ENCODE measurements at regions not wholly inside any gene's neighbourhood (a gene's known extent, or its start where the extent isn't known, plus 50 kb on each side); places are given as distances from the start of the nearest gene placed in this dataset.
"Not testable (repeated sequence)": the region's sequence is repeated elsewhere in the genome, so short reads cannot be mapped to it uniquely, and the experiment has no call there.

DNA sequence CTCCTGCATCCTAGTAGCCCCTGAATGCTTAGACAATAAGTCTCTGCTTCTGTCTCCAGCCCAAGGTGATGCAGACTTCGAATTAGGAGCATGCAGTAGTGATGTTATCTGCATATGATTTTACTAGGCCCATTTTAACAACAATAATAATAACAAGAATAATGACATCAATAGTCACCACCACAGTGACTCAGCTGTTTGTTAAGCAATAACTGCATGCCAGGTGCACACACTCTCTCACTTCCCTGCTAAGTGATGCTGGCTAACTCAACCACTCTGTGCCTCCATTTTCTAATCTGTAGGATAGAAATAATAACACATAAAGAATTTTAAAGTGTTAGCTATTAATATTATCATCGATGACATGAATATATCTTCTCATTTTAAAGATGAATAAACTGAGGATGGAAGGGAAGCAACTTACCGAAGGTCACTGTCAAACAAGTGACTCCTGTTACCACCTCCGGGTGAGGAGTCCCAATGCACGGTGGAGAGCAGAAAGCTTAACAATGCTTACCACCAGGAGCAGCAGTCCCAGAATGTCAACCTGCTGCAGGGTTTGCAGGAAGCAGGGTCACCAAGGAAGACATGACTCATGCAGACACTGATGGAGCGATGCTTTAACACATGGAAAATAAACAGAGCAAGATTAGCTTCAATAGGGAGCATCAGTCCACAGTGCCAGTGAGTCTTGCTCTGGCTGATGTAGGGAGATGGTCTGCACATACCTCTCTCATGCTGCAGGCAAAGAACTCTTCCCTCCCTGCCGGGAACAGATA, 290.2 kb downstream of the SPATA17 start:
- no peak for DNase-seq

DNA sequence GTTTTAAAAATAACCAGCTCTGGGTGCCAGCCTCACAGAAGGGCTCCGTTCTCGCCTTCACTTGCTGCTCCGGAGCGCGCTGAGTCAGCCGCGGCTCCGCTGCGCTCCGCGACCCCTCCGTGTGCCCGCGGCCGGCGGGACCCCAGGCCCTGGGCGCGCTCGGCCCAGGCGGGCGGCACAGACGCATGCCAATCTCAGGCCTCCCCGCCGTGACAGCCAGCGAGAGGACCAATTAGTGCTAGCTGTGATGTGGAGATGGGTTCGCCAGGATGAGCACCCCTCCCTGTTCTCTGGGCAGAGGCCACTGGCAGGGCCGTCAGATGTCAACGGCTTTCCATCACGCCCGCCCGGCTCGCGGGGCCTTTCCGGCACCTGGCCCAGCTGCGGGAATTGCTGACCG, 293.8 kb downstream of the SPATA17 start:
- DNase-seq: no peak

DNA sequence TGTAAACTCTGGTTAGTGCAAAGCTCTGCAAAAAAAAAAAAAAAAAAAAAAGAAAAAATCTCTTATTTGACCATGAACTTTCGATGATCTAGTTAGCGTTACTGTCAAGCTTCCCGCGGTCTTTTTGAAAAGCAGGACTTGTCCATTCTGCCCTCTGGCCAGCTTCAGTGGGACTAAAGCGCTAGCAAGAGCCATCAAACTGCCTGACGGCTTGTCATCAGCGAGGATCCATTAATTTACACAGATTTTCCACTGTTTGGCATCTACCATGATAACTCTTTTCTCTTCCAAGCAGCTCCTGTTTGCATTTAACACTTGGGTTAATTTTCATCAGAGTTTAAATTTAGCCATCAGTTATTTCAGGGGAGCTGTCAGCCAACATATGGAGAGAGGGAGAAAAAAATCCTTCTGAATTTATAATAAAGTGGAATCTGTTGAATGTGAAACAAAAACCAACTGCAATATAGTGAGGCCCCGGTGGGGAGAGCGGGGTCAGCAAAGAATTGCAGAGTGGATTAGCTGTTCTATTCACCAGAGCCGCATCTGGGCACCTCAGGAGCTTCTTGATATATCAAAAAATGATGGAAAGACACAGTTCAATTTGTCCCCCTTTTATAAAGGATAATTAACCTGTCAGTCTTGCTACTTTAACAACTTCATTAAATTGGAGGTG, 298.2 kb downstream of the SPATA17 start:
- DNase-seq: no peak

DNA sequence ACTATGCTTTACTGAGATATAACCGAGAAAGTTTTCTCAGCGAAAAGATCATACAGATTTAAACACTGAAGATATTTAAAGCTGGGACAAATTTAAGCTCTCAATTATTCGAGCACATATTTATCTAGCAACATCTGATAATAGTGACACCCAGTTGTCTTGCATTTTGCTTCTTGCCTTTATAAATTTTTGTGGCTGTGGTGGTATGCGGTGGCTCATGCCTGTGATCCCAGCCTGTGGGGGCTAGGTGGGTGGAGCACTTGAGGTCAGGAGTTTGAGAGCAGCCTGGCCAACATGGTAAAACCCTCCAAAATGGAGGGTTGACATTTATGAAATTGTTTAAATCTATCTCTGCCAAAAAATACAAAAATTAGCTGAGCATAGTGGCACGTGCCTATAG, 312.2 kb downstream of the SPATA17 start:
- no peak for DNase-seq

DNA sequence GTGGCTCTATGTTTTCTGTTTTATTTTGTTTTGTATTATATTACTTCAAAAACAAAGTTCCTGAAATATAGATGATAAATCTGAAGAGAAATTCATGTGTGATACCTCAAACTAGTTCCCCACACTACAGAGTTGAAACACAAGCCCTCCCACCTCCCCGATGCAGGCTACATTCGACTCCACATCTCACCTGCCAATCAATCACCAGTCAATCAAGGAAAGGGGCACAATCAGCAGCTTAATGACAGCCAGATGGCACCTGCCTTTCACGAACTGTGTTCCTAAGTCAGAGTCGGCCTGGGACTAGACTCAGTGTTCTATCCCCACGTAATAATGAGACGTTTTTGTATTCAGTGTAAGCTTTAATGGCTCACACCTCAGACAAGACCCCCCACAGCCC, 313.4 kb downstream of the SPATA17 start:
- no peak for DNase-seq

DNA sequence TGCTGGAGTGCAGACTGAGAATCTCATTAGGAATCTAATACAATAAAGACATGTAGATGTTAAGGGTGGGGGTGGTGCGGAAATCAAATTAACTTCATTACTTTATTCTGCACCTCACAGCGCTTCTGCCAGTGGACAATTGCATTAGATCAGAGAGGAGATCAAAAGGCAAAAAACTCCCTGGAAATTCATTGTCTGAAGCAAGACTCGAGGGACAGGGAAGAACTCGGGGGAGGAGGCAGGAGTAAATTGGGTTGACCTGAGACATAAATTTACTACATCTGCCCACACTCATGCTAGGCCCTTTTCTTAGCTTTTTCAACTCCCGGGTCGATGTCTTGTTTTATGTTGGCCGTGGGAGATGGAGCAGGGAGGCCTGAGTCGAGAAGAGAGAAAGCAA, 315.4 kb downstream of the SPATA17 start:
- DNase-seq: no peak

DNA sequence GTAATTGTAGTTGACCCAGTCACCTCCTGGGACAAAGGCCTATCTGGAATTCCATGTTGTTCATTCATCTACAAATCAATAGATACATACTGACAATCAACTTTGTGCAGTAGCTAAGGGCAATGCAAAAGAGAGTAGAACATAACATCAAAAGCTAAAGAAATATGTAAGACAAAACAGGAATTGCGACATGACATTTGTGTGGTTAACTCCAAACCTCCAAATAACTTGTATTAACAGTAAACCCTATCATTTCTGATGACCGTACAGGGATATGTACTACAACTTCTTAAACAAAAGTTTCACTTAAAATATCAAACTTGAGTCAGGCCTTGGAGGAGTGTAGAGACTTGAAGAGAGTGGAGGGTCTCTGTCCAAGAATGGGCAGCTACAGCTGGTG, 317.6 kb downstream of the SPATA17 start:
- DNase-seq: no peak

DNA sequence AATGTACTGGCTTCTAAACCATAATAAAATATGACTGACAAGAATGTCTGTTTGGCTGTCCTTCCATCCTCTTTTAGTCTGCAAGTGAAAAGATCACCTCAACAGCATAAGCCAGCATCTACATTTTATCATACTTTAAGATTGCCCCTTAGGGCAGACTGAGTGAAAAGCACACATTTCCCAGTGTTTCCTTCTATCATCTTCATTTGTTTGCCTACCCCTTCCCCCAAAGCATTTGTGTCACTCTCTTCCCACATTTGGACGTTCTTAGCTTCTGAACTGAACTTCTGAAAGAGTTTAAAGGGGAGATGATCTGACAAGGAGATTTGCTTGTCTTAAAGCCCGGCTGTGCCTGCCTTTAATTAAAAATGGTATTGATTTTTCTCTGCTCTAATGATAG, 322.2 kb downstream of the SPATA17 start:
- DNase-seq: no peak

DNA sequence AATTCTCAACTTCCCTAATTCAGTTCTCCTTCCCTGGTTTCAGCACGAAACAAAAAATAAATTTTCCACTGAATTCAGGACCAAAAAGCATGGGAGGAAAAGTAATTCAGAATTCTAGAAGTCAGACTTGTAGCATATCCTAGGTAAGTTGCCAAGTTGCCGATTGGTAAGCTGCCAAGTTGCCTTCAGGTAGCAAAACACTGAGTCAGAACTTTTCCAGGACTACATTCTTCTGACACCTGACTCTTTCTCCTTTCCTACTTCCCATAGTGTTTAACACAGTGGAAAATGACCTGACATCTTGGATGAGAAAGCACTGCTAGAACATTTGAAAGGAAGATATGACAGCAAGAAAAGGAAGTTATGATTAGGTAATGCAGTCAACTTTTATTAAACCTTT, 322.8 kb downstream of the SPATA17 start:
- no peak for DNase-seq

DNA sequence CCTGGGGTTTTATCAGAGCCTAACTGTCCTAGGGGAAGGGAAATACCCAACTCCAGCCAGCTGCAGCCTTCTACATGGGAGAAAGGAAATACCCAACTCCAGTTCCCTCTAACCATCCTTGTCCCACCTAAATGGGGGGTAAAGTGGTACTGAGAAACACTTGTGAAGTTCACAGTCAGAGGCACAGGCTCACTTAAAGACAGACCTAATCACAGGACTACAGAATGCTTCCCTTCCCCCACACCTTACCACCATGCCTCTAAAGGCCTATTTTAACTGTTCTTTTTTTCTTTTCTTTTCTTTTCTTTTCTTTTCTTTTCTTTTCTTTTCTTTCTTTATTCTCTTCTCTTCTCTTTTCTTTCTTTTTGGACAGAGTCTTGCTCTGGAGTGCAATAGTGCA, 324.6 kb downstream of the SPATA17 start:
- DNase-seq: no peak

DNA sequence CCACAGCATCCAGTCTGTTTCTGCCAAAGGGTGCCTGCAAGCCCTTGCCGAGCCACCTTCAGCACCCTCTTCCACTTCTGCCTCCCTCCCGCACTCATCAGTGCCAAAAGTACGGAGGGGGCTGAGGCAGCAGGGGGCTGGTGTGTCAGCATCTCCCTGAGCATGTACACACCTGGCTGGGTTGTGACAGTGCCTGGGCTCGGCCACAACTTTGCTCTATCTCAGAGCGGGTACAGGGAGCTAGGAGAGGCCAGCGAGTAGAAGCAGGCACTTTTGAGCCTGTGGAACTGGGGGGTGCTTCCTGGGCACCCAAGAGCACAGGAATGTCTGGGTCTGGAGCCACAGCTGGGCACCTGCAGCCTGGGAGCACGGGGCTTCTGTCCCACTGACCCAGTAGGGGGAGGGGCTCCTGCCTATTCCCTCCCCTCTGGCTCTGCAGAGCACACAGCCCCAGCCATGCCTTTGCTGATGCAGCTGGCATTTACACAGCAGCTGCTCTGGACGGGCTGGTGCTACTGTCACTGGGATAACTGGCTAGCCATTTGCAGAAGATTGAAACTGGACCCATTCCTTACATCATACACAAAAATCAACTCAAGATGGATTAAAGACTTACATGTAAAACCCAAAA, 319.8 kb upstream of the RRP15 start:
- no peak for DNase-seq

DNA sequence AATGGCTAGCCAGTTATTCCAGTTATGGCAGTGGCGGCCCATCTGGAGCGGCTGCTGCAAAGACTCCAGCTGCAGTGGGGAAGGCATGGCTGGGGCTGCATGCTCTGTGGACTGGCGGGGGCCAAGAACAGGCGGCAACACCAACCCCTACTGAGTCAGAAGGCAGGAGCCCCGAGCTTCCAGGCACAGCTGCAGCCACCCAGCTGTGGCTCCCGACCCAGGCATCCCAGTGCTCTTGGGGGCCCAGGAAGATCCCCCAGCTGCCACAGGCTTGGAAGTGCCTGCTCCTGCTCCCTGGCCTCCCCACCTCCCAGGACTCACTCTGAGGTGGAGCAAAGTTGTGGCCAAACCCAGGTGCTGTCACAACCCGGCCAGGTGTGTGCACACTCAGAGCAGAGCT, 317.0 kb upstream of the RRP15 start:
- no peak for DNase-seq

DNA sequence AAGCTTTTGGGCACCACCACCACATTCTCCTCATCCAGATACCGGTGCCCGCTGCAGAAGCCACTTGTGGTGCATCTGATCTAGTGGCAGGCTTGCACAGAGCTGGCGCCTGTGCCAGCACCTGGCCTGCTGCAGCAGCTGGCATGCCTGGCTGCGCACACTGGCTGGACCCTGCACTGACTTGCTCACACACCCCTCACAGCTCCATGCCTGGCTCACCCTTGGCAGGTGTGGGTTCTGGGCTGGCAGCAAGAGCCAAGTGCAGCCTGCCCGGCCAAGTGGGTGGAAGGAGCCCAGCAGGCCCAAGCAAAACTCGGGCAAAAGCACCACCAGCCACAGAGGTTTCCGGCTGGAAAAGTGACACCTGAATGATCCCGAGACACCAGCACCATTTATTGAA, 315.7 kb upstream of the RRP15 start:
- no peak for DNase-seq

DNA sequence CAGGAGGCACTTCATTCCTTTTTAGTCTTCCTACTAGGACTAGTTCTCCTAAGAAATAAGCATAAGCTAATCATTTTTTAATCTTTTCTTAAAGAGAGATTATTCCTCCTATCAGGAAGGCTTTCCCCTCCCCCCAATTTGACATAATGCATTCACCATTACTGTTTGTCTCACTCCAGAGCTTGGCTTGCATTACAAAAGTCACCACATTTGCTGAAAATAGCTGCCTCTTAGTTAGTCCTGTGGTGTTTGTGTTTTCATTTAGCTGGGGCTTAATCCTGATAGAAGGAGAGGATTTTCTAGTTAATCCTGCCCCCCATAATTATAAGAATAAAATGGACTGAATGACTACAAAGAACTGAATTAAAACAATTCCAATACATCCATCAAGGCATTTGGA, 307.1 kb upstream of the RRP15 start:
- DNase-seq: no peak

DNA sequence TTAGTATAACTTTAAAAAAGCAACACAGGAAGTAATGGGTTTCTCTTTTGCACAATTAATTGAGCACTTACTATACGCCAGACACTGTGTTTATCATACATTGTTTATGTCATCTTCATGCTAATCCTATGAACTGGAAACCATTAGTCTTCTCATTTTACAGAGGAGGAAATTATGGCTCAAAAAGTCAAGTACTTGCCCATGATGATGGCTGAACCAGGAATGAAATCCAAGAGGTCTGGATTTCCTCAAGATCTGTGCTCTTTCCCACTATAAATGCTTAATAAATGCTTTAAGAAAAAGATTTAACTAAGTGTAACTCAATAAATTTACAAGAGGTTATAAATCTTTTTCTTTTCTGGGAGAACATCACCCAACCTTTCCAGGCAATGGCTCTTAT, 303.7 kb upstream of the RRP15 start:
- DNase-seq: no peak

DNA sequence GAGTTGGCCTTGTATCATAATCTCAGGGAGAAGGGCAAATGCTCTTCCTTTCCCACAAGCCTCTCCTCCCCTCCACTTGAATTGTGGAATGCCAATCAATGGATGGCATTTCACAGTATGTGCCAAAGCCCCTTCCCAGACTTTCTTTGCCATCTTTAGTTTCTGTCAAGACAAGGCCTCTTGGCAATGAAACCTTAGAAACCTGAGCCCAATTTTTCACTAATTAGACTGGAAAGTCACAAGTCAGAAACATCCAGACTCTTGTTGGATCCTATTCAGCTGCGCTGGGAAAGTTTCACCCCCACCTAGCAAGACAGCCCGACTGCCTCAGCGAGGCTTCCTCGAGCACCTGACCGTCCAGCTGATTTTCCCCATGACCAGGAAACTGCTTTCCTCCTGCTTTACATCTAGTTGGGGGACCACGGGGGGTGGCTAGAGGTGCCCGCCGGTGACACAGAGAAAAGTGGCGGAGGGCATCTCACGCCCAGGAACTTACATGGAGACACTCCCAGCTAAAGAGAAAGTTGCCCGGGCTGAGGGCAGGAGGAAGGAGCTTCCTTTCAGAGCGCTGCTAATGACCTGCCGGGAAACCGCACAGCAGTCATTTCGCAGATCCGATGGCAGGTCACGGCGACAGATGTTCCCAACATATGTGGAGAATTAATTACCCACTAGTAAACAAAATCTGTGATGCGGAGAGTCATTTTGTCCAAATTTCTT, 302.6 kb upstream of the RRP15 start:
- no peak for DNase-seq

DNA sequence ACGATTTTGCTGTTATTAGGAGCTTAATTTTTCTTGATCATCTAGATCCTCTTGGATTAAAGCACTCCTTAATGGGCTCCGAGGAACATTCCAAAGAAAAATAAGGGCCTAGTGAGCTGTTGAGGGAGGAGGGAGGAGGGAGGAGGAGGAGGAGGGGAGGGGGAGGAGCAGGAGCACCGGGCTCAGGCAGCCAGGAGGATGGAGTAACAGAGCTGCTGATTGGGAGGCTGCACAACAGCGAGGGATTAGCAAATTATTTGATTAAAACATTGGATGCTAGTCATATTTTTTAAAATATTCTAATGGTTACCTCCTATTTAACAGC, 302.1 kb upstream of the RRP15 start:
- no peak for DNase-seq

DNA sequence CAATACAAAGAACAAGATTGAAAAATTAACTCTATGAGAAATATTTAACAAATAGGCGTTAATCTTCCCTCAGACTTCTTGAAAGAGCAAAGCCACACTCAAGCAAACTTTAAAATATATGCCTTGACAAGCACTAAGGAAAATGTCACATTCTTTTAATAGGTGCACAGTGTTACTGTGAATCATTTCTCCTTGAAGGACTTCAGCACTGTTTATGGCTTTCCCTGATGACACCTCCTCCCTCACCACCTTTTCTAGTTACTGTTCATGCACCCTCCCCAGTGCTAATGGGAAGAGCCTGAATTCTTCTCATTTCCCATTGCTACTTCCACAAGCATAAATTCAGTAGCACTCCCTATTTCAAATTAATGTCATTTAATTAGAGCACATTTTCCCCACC, 299.5 kb upstream of the RRP15 start:
- no peak for DNase-seq

DNA sequence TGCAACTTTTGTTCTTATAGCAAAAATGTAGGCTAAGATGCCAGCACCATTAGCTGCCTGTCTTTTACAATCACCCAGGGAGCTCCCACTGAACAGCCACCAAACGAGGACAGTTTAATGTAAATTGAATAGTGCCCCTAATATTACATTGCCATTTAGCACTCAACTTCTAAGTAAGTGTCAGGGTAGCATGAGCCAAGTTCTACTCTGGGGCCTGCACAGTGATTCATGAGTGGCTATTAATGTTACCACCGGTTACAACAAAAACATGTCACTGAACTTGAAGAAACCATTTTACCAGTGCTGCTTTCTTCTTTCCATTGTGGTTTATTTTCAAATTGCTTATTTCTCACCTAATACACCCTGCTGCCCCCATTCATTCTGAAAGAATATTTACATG, 295.6 kb upstream of the RRP15 start:
- no peak for DNase-seq

DNA sequence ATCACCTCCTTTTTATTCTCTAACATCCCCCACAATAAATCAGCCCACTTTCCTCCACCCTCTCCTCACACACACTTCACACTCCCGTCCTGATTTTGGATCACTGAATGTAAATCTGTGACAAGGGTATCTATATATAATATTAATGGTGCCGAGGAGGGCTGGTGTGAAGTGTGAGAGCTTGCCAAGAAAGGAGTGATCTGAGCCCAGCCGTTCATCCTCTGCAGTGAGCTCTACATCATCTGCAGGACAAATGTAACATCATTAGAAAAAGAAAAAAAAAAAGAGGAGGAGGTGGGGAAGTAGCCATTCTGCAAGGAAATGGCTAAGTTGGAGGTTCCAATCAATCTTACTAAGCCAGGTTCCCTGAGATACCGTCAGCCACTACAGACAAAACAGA, 291.7 kb upstream of the RRP15 start:
- DNase-seq: no peak

DNA sequence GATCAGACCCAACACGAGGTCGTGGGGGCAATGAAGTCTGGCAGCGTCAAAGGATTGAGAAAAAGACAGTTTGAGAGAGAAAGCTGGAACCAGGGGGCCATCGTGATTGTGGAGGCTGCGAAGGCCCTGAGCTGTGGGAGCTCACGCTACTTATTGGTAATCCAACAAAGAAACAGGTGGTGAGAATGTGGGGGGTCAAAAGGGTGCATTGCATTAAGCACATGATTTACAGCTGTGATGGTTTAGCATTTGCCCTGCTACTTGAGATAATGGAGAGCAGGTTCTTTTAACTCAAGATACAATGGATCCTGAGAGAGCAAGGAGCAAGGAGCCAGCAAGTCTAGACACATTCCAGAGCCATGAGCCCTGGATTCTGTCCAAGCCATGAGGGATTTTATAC, 276.8 kb upstream of the RRP15 start:
- not testable (repeated sequence) for DNase-seq

DNA sequence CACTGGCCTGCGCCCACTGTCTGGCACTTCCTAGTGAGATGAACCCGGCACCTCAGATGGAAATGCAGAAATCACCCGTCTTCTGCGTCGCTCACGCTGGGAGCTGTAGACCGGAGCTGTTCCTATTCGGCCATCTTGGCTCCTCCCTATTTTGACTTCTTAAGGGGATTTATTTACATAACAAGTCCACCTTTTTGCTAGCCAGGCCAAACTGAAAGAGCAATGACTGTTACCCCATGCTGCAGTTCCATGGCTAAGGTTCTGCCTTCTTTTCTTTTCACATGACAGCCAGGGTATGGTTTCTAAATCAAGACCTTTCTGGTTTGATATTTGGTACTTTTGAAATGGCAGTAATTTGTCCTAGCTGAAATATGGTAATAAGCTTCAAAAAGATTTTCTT, 270.0 kb upstream of the RRP15 start:
- DNase-seq: not testable (repeated sequence)

DNA sequence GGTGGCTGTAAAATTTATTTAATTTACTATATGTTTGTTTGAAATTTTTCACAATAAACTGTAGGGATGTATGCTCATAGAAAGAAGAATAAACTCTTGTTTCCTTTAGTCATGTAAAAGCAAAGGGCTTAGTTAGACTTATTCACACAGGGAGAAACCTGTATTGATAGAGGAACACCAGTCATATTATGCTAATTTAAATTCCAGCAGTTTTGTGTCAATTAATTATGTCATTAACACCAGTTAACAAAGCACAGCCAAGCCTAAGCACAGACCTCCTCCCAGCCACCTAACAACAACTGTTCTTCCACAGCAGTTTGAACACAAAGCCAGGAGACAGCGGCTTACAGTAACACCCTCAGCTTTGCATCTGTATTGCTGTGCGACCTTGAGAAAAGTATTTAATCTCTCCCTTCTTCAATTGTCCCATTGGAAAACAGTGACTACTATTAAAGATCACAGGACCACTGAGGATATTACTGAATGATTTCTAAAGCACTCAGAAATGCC, 260.8 kb upstream of the RRP15 start:
- DNase-seq: no peak

DNA sequence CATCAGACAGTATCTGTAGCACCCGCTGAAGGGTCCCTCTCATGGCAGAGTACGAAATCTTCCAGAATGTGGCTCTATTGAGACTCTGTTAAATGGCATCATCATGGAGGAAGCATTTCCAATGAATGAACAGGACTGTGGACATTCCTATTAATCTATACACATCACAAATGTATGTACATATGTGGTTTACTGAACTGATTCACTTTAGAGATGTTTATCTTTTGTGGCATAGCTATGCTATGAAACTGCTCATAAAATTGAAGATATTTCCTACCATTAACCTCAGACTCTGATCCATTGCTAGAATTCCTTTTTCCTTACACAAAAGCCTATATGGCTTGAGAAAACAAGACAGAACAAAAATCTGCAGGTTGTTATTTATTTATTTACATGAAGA, 259.6 kb upstream of the RRP15 start:
- no peak for DNase-seq

All from AML-193 (cell line).